ENCODE measurements at regions not wholly inside any gene's neighbourhood (a gene's known extent, or its start where the extent isn't known, plus 50 kb on each side); places are given as distances from the start of the nearest gene placed in this dataset.

GRCh38 chrX:22533898-22534297, 261.2 kb downstream of the CBLL2 start:
- TF ChIP-seq CTCF (IDR thresholded peaks at IDR 0.05; ENCODE audit: low read length) (no peak), EZH2phosphoT487 (IDR thresholded peaks at IDR 0.05; ENCODE audit: low read length) (no peak), EZH2 (optimal IDR thresholded peaks at IDR 0.05; ENCODE audit: low read depth, low read length) (no peak)

Data from MM.1S (cell line).